Activated naive CD8-positive, alpha-beta T cell treated with anti-CD3 and anti-CD28 coated beads, Interleukin-2, amount 50 U/mL, for 24 hours (primary cell): ENCODE measurements at regions not wholly inside any gene's neighbourhood (a gene's known extent, or its start where the extent isn't known, plus 50 kb on each side); places are given as distances from the start of the nearest gene placed in this dataset.

Experiments
- ATAC-seq: fragments of 150-1000 bp; cut with Tn5 transposase; one replicate; pipeline ENCODE4 v1.10.0; 2021
- DNase-seq: peaks from one replicate; pipeline ENCODE4 v3.0.0; 2021
- H3K27ac Mint-ChIP-seq: one replicate; pipeline ENCODE4 v1.8.0; 2021; ENCODE audit warnings: mild to moderate bottlenecking, mixed read lengths
- H3K27me3 Mint-ChIP-seq: one replicate; pipeline ENCODE4 v1.8.0; 2021; ENCODE audit warnings: mixed read lengths
- H3K36me3 Mint-ChIP-seq: one replicate; pipeline ENCODE4 v1.8.0; 2021; ENCODE audit warnings: low read depth, mixed read lengths
- H3K4me1 Mint-ChIP-seq: one replicate; pipeline ENCODE4 v1.8.0; 2021; ENCODE audit warnings: mixed read lengths
- H3K4me3 Mint-ChIP-seq: one replicate; pipeline ENCODE4 v1.8.0; 2021; ENCODE audit warnings: mild to moderate bottlenecking, moderate library complexity, mixed read lengths
- H3K9me3 Mint-ChIP-seq: one replicate; pipeline ENCODE4 v1.8.0; 2021; ENCODE audit warnings: mixed read lengths

DNA sequence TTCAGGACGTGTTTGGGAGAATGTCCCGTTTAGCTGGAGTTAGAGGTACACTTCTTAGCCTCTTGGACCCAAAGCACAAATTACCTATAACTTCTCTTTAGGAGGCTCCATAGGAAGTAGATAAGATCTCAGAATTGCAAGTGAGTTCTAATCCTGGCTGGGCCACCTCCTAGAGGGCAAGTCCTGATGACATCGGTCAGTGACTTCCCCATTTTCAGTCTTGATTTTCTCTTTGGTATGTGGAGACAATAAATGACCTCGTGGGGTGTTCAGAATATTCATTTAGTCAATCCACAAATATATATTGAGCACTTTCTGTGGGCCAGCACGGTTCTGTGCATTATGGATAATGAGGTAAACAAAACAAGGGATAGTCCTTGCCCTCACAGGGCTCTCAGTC lies 208.6 kb downstream of the CWF19L2 start:
- Mint-ChIP-seq H3K4me3 (no peak overlapping the region), H3K27ac (no peak overlapping the region), H3K4me1 (no peaks in the 10 kb centered on the region), H3K27me3 (no peaks in the 10 kb centered on the region), H3K36me3 (no peaks in the 10 kb centered on the region), H3K9me3 (no peaks in the 10 kb centered on the region)
- DNase-seq: no peak
- no peak for ATAC-seq

DNA sequence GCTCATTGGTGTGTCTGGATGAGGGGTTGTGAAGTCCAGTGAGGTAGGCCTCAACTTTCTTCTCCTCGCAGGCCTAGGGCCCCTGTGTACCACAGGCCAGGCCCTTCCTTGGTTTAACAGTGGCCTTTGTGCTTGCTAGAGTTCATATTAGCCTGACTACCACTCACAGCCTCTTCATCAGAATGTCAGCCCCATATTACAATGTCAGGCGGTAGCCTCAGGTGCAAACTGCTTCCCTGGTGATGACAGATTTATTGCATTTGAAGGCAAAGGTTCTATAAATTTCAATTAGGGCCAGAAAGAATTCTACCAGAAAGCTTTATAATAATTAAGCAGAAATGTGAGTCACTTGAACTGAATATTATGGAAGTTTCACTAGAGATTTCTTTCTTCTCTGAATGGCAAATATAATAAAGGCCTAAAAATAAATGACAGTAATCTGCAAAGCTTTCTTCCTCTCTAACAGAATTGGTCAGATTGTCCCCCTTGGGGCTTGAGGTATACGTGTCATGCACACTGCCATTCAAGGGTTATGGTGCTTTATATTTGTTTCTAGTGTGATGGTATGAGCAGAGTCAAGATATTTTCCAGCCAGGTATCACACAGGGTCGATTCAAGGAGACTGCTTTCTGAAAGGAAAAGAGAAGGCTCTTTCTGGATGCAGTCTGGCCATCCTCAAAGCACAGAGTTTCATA lies 210.3 kb downstream of the CWF19L2 start:
- no peak overlapping the region for H3K27ac Mint-ChIP-seq
- H3K4me1 Mint-ChIP-seq: no peaks in the 10 kb centered on the region
- no peak overlapping the region for H3K4me3 Mint-ChIP-seq
- H3K27me3 Mint-ChIP-seq: no peaks in the 10 kb centered on the region
- DNase-seq (no peak), ATAC-seq (no peak)
- H3K36me3 Mint-ChIP-seq: no peaks in the 10 kb centered on the region
- no peaks in the 10 kb centered on the region for H3K9me3 Mint-ChIP-seq

DNA sequence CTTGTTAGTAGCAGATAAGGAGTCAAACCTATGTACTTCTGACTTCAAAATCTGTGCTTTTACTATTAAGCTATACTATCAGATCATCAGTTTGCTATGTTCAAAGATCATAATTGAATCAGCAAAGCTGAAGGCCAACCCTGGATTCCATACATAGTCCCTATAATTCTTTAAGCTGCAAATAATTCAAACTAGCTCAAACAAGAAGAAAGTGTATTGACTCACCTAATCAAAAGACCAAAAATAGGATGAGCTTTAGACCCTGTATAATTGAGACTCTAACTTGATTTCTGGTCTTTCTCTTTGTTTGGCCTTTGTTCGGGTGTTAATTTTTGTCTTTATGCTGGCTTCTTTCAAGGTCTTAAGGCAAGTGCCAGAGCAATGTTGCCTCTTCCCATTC lies 213.7 kb downstream of the CWF19L2 start:
- Mint-ChIP-seq H3K4me1 (no peaks in the 10 kb centered on the region), H3K36me3 (no peaks in the 10 kb centered on the region), H3K27me3 (no peaks in the 10 kb centered on the region), H3K27ac (no peak overlapping the region), H3K9me3 (no peaks in the 10 kb centered on the region), H3K4me3 (no peak overlapping the region)
- ATAC-seq (no peak), DNase-seq (no peak)

DNA sequence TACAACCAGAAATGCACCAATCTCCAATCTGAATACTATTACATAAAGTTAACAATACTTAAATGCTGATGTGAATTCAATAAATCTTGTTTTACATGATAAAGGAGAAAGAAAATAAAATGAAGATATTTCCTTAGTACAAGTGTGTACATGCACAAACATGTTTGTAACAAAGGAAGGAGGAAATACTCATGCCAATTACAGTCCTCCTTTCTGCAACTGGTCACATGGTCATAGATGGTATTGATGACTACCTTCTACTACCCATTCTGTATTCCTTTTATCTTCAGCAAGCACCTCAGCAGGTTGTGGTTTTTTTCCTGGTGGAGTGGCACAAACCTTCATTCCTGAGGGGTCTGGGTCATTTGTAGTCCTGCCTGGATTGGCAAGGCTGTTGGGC lies 214.2 kb upstream of the GUCY1A2 start:
- ATAC-seq: no peak
- Mint-ChIP-seq H3K9me3 (peaks cover 11% of the 10 kb centered on the region), H3K27ac (no peak overlapping the region), H3K36me3 (peaks cover 2% of the 10 kb centered on the region), H3K4me3 (no peak overlapping the region), H3K27me3 (no peaks in the 10 kb centered on the region), H3K4me1 (no peaks in the 10 kb centered on the region)
- no peak for DNase-seq

DNA sequence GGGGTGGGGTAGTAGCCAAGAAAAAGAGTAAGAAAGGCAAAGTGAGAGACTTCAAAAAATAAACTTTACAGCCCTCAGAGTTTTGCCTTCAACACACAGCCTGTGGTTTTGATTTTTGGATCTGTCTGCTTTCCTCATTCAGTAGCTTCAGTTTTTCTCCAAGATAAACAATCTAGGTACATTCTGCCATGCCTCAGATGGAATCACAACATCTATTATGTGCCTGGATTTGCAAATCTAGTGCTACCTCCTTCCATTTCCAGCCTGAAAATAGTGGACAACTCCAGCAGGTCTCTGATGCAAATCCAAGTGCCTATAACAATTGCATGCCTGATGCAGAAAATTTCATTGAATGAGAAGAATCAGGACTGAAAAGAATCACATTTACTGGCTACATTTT lies 206.6 kb upstream of the GUCY1A2 start:
- no peaks in the 10 kb centered on the region for H3K36me3 Mint-ChIP-seq
- no peaks in the 10 kb centered on the region for H3K27me3 Mint-ChIP-seq
- H3K4me3 Mint-ChIP-seq: no peak overlapping the region
- peaks cover 8% of the 10 kb centered on the region for H3K9me3 Mint-ChIP-seq
- no peak for DNase-seq
- H3K27ac Mint-ChIP-seq: no peak overlapping the region
- no peaks in the 10 kb centered on the region for H3K4me1 Mint-ChIP-seq
- no peak for ATAC-seq

DNA sequence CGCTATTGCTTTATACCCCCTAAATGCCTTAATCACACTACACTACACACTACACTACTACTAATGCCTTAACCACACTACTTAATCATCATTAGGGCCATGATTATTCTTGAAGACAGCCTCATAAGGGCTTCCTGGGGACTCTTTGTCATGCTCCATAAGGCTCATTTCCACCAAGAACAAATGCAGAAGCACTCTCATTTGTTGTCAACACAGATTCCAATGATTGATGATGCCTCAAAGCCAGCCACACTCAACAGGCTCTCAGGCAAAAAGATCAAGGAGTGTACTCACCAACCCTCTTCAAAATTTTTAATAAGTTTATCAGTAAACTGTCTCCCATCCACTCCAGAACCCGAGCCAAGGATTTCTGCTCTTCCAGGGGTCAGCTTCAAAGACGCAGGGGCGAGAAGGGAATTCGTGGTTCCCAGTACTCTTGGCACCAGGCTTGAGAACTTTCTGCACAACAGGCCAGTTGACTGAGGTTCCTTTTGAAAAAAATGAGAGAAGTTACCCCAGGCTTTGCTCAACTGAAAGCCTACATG lies 204.7 kb upstream of the GUCY1A2 start:
- peaks cover 4% of the 10 kb centered on the region for H3K9me3 Mint-ChIP-seq
- H3K27ac Mint-ChIP-seq: no peak overlapping the region
- no peak for ATAC-seq
- no peaks in the 10 kb centered on the region for H3K36me3 Mint-ChIP-seq
- no peaks in the 10 kb centered on the region for H3K27me3 Mint-ChIP-seq
- no peak for DNase-seq
- no peaks in the 10 kb centered on the region for H3K4me1 Mint-ChIP-seq
- no peak overlapping the region for H3K4me3 Mint-ChIP-seq

DNA sequence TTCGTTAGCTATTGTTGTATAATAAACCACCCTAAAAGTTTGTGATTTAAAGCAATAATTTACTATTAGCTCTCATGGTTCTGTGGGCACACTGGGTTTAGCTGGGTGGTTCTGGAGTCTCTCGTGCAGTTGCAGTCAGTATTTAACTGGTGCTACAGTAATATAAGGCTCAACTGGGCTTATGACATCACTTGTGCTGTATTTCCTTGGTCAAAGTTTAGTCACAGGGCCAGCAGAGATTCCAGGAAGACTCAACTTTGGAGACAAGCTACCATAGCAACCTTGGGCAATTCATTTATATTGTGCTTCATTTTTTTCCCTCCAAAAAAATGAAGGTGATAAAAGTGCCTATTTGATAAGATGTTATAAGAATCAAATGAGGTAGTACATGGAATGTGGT lies 204.2 kb upstream of the GUCY1A2 start:
- DNase-seq (no peak), ATAC-seq (no peak)
- no peak overlapping the region for H3K27ac Mint-ChIP-seq
- H3K4me1 Mint-ChIP-seq: no peaks in the 10 kb centered on the region
- H3K27me3 Mint-ChIP-seq: no peaks in the 10 kb centered on the region
- H3K9me3 Mint-ChIP-seq: peaks cover 4% of the 10 kb centered on the region
- H3K36me3 Mint-ChIP-seq: no peaks in the 10 kb centered on the region
- no peak overlapping the region for H3K4me3 Mint-ChIP-seq

DNA sequence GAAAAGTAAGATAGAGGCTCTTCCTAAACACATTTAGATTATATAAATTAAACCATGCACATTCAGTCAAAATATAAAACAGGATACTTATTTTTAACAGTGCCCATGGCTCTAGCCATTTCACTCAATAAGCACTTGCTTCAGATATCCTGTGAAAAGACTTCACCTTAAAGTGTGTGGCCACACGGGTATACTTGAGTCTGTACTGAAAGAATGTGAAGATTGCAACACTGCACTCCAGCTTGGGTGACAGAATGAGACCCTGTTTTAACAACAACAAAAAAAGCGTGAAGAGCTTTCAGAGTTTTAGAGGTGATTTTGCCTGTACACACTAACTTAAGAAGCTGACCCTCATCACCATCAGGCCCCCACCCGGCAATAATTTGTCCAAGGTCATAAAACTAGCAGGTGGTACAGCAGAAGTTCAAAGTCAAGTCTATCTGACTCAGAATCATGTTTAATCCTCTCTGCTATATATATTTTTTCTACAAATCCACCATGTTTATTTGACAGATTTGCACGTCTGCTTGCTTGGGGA lies 203.5 kb upstream of the GUCY1A2 start:
- Mint-ChIP-seq H3K4me1 (no peaks in the 10 kb centered on the region), H3K27ac (no peak overlapping the region), H3K4me3 (no peak overlapping the region), H3K9me3 (peaks cover 4% of the 10 kb centered on the region), H3K36me3 (no peaks in the 10 kb centered on the region), H3K27me3 (no peaks in the 10 kb centered on the region)
- ATAC-seq (no peak), DNase-seq (no peak)

DNA sequence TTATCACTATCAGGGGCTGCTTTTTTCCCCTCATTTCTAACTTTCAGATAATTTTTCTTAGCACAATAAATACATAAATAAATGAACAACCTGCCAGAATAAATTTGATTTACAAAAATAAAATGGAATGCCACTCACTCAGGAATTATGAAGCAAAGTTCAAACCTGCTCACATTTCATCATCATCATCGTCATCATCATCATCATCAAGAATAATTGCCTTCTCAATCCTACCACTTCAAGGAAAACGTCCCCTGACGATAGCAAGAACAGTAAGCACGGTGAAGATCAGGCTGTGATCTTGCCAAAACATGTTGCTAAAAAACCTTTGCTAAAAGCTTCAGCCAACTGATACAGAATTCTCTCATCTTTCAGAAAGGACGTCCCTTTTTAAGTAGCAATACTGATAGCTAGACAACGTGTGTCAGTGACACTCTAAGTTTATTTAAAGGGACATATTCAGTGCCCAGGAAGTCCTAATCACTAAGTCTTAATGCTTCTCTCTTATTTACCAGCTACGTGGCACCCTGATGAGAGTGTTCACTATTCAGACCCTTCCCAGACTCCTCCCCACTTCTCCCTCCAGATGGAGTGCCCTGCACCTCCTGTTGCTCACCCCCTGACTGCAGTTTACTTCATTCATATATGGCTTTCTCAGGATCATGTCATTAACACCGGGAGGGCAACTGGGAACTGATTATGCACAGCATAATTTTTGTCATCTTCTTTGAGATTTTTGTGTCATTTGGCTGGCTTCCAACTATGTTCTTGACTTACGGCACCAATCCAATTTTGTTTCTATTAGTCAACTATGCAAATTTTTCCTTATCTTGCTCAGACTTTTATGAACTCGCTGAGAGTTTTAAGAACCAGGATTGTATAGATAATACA lies 200.1 kb upstream of the GUCY1A2 start:
- Mint-ChIP-seq H3K27me3 (no peaks in the 10 kb centered on the region), H3K36me3 (no peaks in the 10 kb centered on the region), H3K4me1 (no peaks in the 10 kb centered on the region), H3K27ac (no peak overlapping the region), H3K4me3 (no peak overlapping the region), H3K9me3 (no peaks in the 10 kb centered on the region)
- no peak for ATAC-seq
- DNase-seq: no peak

DNA sequence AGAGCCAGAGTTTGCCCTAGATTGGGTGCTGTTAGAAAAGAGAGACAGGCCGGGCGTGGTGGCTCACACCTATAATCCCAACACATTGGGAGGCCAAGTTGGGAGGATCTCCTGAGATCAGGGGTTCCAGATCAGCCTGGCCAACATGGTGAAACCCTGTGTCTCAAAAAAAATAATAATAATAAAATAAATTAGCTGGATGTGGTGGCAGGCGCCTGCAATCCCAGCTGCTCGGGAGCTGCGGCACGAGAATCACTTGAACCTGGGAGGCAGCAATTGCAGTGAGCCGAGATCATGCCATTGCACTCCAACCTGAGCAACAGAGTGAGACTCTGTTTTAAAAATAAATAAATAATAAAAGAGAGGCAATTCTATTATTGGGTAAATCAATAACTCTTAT lies 199.2 kb upstream of the GUCY1A2 start:
- H3K4me1 Mint-ChIP-seq: no peaks in the 10 kb centered on the region
- H3K36me3 Mint-ChIP-seq: no peaks in the 10 kb centered on the region
- H3K4me3 Mint-ChIP-seq: no peak overlapping the region
- no peak overlapping the region for H3K27ac Mint-ChIP-seq
- H3K27me3 Mint-ChIP-seq: no peaks in the 10 kb centered on the region
- H3K9me3 Mint-ChIP-seq: no peaks in the 10 kb centered on the region
- no peak for DNase-seq
- ATAC-seq: no peak

DNA sequence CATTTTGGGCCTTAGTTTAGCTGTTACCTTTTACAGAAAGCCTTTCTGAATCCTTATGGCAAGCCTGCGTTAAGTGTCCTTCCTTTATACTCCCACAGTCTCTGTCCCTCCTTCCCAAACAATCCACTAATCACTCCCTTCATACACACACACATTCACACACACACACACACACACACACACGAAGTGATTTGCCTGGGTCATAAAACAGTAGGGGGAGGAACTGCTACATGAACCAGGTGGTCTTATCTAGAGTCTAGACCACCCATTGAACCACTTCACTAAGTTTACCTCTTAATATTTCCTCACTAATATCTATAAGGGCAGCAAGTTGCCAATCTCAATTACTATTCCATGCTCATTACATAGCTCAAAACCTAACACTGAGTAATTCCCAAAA lies 196.7 kb upstream of the GUCY1A2 start:
- ATAC-seq (no peak), DNase-seq (no peak)
- Mint-ChIP-seq H3K27me3 (no peaks in the 10 kb centered on the region), H3K36me3 (no peaks in the 10 kb centered on the region), H3K4me1 (no peaks in the 10 kb centered on the region), H3K4me3 (no peak overlapping the region), H3K9me3 (no peaks in the 10 kb centered on the region), H3K27ac (no peak overlapping the region)

DNA sequence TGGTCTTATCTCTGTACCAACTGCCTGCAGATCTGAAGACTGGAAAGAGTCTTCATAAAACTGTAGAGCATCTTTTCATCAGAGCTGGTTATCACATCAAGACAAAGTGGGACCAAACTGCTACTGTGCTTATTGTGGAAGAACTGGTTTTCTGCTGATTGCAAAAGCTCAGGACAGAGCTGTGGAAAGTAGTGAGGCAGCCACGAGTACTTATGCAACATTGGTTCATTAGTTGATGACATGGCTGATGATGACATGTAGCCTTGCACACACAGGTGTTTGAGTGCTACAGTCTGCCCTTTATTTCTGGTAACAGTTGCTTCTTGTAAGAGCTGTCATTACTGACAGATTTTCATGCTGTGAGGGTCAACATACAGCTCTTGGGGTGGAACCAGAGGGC lies 185.4 kb upstream of the GUCY1A2 start:
- Mint-ChIP-seq H3K4me3 (no peak overlapping the region), H3K36me3 (no peaks in the 10 kb centered on the region), H3K27me3 (no peaks in the 10 kb centered on the region), H3K27ac (no peak overlapping the region), H3K9me3 (no peaks in the 10 kb centered on the region), H3K4me1 (no peaks in the 10 kb centered on the region)
- ATAC-seq: no peak
- no peak for DNase-seq

DNA sequence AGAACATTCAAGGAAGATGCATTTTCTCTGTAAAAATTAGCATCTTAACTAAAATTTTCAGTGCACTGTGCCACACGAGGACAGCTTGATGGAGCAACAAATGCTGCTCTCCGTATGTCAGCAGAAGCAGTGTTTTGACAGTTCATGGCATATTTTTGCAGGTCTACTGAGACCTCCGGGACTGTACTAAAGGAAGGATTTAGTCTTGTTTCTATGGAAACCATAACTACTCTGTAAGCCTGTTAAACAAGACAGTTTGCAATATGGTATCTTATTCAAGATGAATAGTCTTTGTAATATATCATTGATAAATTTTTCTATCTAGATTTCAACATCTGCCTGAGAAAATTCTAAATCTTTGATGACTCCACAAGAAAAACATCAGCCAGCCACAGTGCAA lies 184.0 kb upstream of the GUCY1A2 start:
- no peak overlapping the region for H3K27ac Mint-ChIP-seq
- H3K27me3 Mint-ChIP-seq: no peaks in the 10 kb centered on the region
- H3K4me1 Mint-ChIP-seq: no peaks in the 10 kb centered on the region
- H3K36me3 Mint-ChIP-seq: no peaks in the 10 kb centered on the region
- ATAC-seq (no peak), DNase-seq (no peak)
- H3K9me3 Mint-ChIP-seq: no peaks in the 10 kb centered on the region
- no peak overlapping the region for H3K4me3 Mint-ChIP-seq

DNA sequence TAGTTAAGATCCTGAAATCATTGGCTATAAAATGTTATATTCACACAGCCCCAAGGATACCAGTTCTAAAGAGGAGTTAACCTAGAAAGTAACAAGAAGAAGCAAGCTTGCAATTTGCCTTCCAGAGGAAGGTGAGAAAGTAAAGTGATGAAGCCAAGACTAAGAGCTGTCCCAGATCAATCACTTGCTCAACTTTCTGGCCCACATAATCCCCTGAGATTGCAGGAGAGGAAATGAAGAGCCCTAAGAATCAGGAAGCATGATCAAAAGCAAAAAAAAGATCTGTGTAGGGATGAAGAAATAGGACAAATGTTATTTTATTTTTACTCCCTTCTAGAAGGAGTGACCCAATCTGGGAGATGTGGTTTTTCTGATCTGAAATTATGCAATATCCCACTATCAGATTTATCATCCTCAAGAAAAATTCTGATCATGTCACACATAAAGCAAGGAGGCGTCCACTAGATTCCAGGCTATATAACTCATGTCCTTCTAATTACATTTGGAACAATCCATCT lies 180.3 kb upstream of the GUCY1A2 start:
- H3K27ac Mint-ChIP-seq: no peak overlapping the region
- H3K9me3 Mint-ChIP-seq: no peaks in the 10 kb centered on the region
- no peaks in the 10 kb centered on the region for H3K36me3 Mint-ChIP-seq
- no peak for DNase-seq
- H3K27me3 Mint-ChIP-seq: no peaks in the 10 kb centered on the region
- no peak overlapping the region for H3K4me3 Mint-ChIP-seq
- no peaks in the 10 kb centered on the region for H3K4me1 Mint-ChIP-seq
- no peak for ATAC-seq

DNA sequence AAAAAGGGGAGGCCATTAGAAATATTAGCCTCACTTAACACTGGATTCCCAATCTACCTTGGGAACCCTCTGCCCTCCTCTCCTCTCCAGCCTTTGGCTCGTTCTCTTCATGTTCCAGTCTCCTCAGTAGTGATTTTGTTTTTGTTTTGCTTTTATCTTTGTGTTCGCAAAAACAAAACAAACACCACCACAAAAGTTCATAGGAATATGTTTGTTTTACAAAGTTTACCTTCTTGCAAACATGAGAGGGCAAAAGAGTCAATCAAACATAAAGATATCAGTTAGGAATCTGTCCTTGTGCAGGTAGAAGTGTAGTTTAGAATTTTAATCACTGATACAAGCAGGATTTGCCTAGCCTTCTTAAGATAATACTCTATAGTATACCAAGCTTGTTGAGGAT lies 179.7 kb upstream of the GUCY1A2 start:
- Mint-ChIP-seq H3K36me3 (no peaks in the 10 kb centered on the region), H3K27ac (no peak overlapping the region), H3K4me1 (no peaks in the 10 kb centered on the region), H3K4me3 (no peak overlapping the region), H3K27me3 (no peaks in the 10 kb centered on the region), H3K9me3 (no peaks in the 10 kb centered on the region)
- no peak for DNase-seq
- no peak for ATAC-seq
